IMR-90 (cell line): ENCODE measurements at regions not wholly inside any gene's neighbourhood (a gene's known extent, or its start where the extent isn't known, plus 50 kb on each side); places are given as distances from the start of the nearest gene placed in this dataset.
A peak's percentile ranks its signal among the peaks of the same experiment; 100 is the strongest.

ENCODE experiments used
- ATAC-seq: fragments of 200-7000 bp; cut with Tn5 transposase; 2 replicates; pipeline ENCODE4 v1.9.1; 2020; ENCODE audit warnings: low read depth, mild to moderate bottlenecking, moderate library complexity
- BruUV-seq: library from RNA; stranded (reverse); fragments of 400-500 nt; replicated peaks from 2 replicates; lab custom pipeline; 2021; lab: Mats Ljungman, UMichigan
- CTCF ChIA-PET: fragments of 300-600 bp; formaldehyde crosslinking; extraction: SDS; loops from one replicate; lab custom pipeline; 2021; ENCODE audit warnings: antibody characterized with exemption; lab: Yijun Ruan, JAX
- POLR2A ChIA-PET: fragments of 300-600 bp; sonication (Branson Sonifier 250); formaldehyde crosslinking; loops from one replicate; lab custom pipeline; 2022; ENCODE audit warnings: antibody characterized with exemption; ENCODE audit not compliant: unreplicated experiment; lab: Charles Lee
- DNase-seq: peaks from one replicate; pipeline ENCODE4 v3.0.0; 2013
- H2AFZ ChIP-seq: replicated peaks from 2 replicates; pipeline ENCODE3; 2013; ENCODE audit warnings: low read length, mild to moderate bottlenecking; ENCODE audit not compliant: poor library complexity
- H2AK5ac ChIP-seq: 2 replicates; pipeline ENCODE4 v1.6.1; 2013; ENCODE audit warnings: low read depth, low read length, inconsistent platforms
- H2AK9ac ChIP-seq: replicated peaks from 2 replicates; pipeline ENCODE3; 2013; ENCODE audit warnings: mild to moderate bottlenecking, low read depth, low read length, moderate library complexity; ENCODE audit not compliant: poor library complexity
- H2BK120ac ChIP-seq: 2 replicates; pipeline ENCODE4 v1.6.1; 2013; ENCODE audit warnings: low read depth, low read length, inconsistent platforms
- H2BK15ac ChIP-seq: 3 replicates; pipeline ENCODE4 v1.6.1; 2013; ENCODE audit warnings: low read depth, low read length, inconsistent platforms
- H2BK20ac ChIP-seq: 2 replicates; pipeline ENCODE4 v1.6.1; 2013; ENCODE audit warnings: low read depth, mild to moderate bottlenecking, inconsistent platforms, low read length, moderate library complexity
- H2BK5ac ChIP-seq: 2 replicates; pipeline ENCODE4 v1.6.1; 2013; ENCODE audit warnings: mild to moderate bottlenecking, low read depth, low read length, inconsistent platforms; ENCODE audit not compliant: poor library complexity, severe bottlenecking
- H3K14ac ChIP-seq: replicated peaks from 2 replicates; pipeline ENCODE4 v1.6.1; 2013; ENCODE audit warnings: low read depth, low read length, inconsistent platforms
- H3K18ac ChIP-seq: 2 replicates; pipeline ENCODE4 v1.6.1; 2013; ENCODE audit warnings: low read depth, low read length, control low read depth
- H3K23ac ChIP-seq: 2 replicates; pipeline ENCODE4 v1.6.1; 2013; ENCODE audit warnings: low read depth, low read length, inconsistent platforms
- H3K27ac ChIP-seq: 2 replicates; pipeline ENCODE4 v1.5.1; 2013; ENCODE audit warnings: mild to moderate bottlenecking, control low read depth, low read length; ENCODE audit not compliant: insufficient read depth
- H3K27me3 ChIP-seq: 2 replicates; pipeline ENCODE4 v1.6.1; 2013; ENCODE audit warnings: low read length; ENCODE audit not compliant: control insufficient read depth, insufficient read depth
- H3K36me3 ChIP-seq: 2 replicates; pipeline ENCODE4 v1.6.1; 2013; ENCODE audit warnings: low read length, mixed read lengths; ENCODE audit not compliant: control insufficient read depth, insufficient read depth
- H3K4ac ChIP-seq: 2 replicates; pipeline ENCODE4 v1.6.1; 2013; ENCODE audit warnings: low read depth, low read length, inconsistent platforms
- H3K4me1 ChIP-seq: 2 replicates; pipeline ENCODE4 v1.6.1; 2013; ENCODE audit warnings: low read length, mixed read lengths; ENCODE audit not compliant: control insufficient read depth, insufficient read depth
- H3K4me2 ChIP-seq: 2 replicates; pipeline ENCODE4 v1.6.1; 2013; ENCODE audit warnings: low read depth, mild to moderate bottlenecking, control low read depth, low read length, moderate library complexity
- H3K4me3 ChIP-seq: 2 replicates; pipeline ENCODE4 v1.5.1; 2013; ENCODE audit warnings: low read depth, mild to moderate bottlenecking, control low read depth, low read length, moderate library complexity; ENCODE audit not compliant: insufficient read depth
- H3K56ac ChIP-seq: 2 replicates; pipeline ENCODE4 v1.6.1; 2013; ENCODE audit warnings: low read length, inconsistent platforms; ENCODE audit not compliant: insufficient read depth; ENCODE audit errors: extremely low read depth
- H3K79me1 ChIP-seq, 2 experiments: 2 replicates each; pipeline ENCODE4 v1.6.1; 2013; ENCODE audit warnings: low read length in 2 of 2, inconsistent platforms in 1 of 2, low read depth in 1 of 2
- H3K9ac ChIP-seq: 2 replicates; pipeline ENCODE4 v1.6.1; 2013; ENCODE audit warnings: low read depth, low read length, control low read depth
- H3K9me1 ChIP-seq: 2 replicates; pipeline ENCODE4 v1.6.1; 2013; ENCODE audit warnings: low read length, inconsistent platforms; ENCODE audit not compliant: insufficient read depth
- H3K9me3 ChIP-seq: 2 replicates; pipeline ENCODE4 v1.6.1; 2013; ENCODE audit warnings: low read length; ENCODE audit not compliant: control insufficient read depth, insufficient read depth
- H4K20me1 ChIP-seq: 2 replicates; pipeline ENCODE4 v1.6.1; 2013; ENCODE audit warnings: low read length, inconsistent platforms; ENCODE audit not compliant: insufficient read depth
- H4K5ac ChIP-seq: 2 replicates; pipeline ENCODE4 v1.6.1; 2013; ENCODE audit warnings: mild to moderate bottlenecking, low read depth, low read length, control low read depth
- H4K8ac ChIP-seq, 2 experiments: 2 replicates each; pipeline ENCODE4 v1.6.1; 2013; ENCODE audit warnings: low read depth in 2 of 2, low read length in 2 of 2, control low read depth in 1 of 2, inconsistent platforms in 1 of 2
- H4K91ac ChIP-seq: 2 replicates; pipeline ENCODE4 v1.6.1; 2013; ENCODE audit warnings: low read depth, low read length, inconsistent platforms; ENCODE audit not compliant: insufficient read depth
- BHLHE40 ChIP-seq: fragments of 150-350 bp; IDR thresholded peaks from 2 replicates; pipeline ENCODE4 v1.6.1; 2016; ENCODE audit warnings: mild to moderate bottlenecking, low read depth, low read length
- USF2 ChIP-seq: fragments of 150-350 bp; IDR thresholded peaks from 2 replicates; pipeline ENCODE4 v1.6.1; 2017; ENCODE audit warnings: mild to moderate bottlenecking, antibody characterized with exemption, low read length, low read depth
- WGBS, 2 experiments: methylation state at CpG; one replicate each; pipeline versions ENCODE4 v1.1.5 to v1.1.7; 2013; ENCODE audit warnings: missing lambda C conversion rate in 2 of 2; ENCODE audit not compliant: insufficient read length in 1 of 2; ENCODE audit errors: extremely low coverage in 2 of 2; 5-methylcytosine and 5-hydroxymethylcytosine counted together
- dilution Hi-C: fragments of 300-500 bp; cut with HindIII; formaldehyde crosslinking; loops from one replicate; pipeline ENCODE4 v1.14.3; 2018; ENCODE audit warnings: low sequenced_read_pairs; ENCODE audit not compliant: unreplicated experiment
- in situ Hi-C: fragments of 300-500 bp; cut with MboI; formaldehyde crosslinking; loops from 3 replicates; pipeline ENCODE4 v1.14.3; 2019; ENCODE audit warnings: low sequenced_read_pairs, inconsistent platforms, mixed read lengths
- intact Hi-C: fragments of 100-400 bp; cut with micrococcal nuclease; formaldehyde crosslinking; loops from 2 replicates; pipeline ENCODE4 v1.10.0; 2022

GRCh38 chr3:162262129-162262528 lies 765.5 kb downstream of the OTOL1 start:
- Histone ChIP-seq H2BK20ac (no peak overlapping the region), H3K27me3 (no peaks in the 10 kb centered on the region), H3K56ac (no peak overlapping the region), H3K9me3 (no peaks in the 10 kb centered on the region), H2BK120ac (no peak overlapping the region), H3K4me1 (no peaks in the 10 kb centered on the region), H4K8ac (no peak overlapping the region), H3K4me3 (no peak overlapping the region), H2AFZ (no peak overlapping the region), H4K91ac (no peak overlapping the region), H3K36me3 (no peaks in the 10 kb centered on the region), H2AK9ac (no peak overlapping the region), H3K79me1 (no peaks in the 10 kb centered on the region), H3K9ac (no peak overlapping the region), H2BK15ac (no peak overlapping the region), H3K9me1 (no peaks in the 10 kb centered on the region), H3K18ac (no peak overlapping the region), H3K23ac (no peak overlapping the region), H4K5ac (no peak overlapping the region), H3K27ac (no peak overlapping the region), H2BK5ac (no peak overlapping the region), H2AK5ac (no peak overlapping the region), H3K4ac (no peak overlapping the region), H3K4me2 (no peak overlapping the region), H4K20me1 (no peaks in the 10 kb centered on the region), H3K14ac (no peak overlapping the region)
- peak; percentile 38 for DNase-seq
- ChIA-PET POLR2A (no interaction called here), CTCF (no interaction called here)
- no CpG with 5 or more reads among the region's 1 CpG for WGBS, 2 experiments
- ATAC-seq: peak; percentile 66
- TF ChIP-seq USF2: no peak
- 0 out of 2 replicates have a peak, but pooled peaks have one; percentile 31 for TF ChIP-seq BHLHE40
- dilution Hi-C loops: no loop called here
- intact Hi-C loops: no loop called here
- no TSS peak for BruUV-seq
- in situ Hi-C loops: no loop called here
